HEK293 (cell line): ENCODE measurements at regions not wholly inside any gene's neighbourhood (a gene's known extent, or its start where the extent isn't known, plus 50 kb on each side); places are given as distances from the start of the nearest gene placed in this dataset.

Experiments used
- CTCF ChIA-PET: fragments of 350-600 bp; formaldehyde crosslinking; extraction: SDS; loops from one replicate; lab custom pipeline; 2021; ENCODE audit warnings: antibody characterized with exemption; lab: Yijun Ruan, JAX
- POLR2A ChIA-PET: fragments of 300-600 bp; formaldehyde crosslinking; extraction: SDS; loops from one replicate; lab custom pipeline; 2020; ENCODE audit warnings: antibody characterized with exemption, inconsistent platforms; lab: Yijun Ruan, JAX
- H3K27ac ChIP-seq: fragments of 200-500 bp; sonication (Bioruptor generic); 2 replicates; pipeline ENCODE4 v1.5.1; 2014; ENCODE audit warnings: low read depth, low read length, control low read depth, inconsistent platforms; ENCODE audit errors: extremely low read depth
- H3K36me3 ChIP-seq, 2 experiments: fragments of 200-500 bp in 1 of 2; sonication (Bioruptor generic) in 1 of 2; 1 replicate in 1 of 2; 2 replicates in 1 of 2; pipeline ENCODE4 v1.5.1; 2014 to 2017; ENCODE audit warnings: inconsistent platforms in 2 of 2, low read length in 2 of 2; ENCODE audit not compliant: control insufficient read depth in 2 of 2, insufficient read depth in 1 of 2
- H3K4me1 ChIP-seq: fragments of 200-500 bp; sonication (Bioruptor generic); 2 replicates; pipeline ENCODE4 v1.5.1; 2014; ENCODE audit warnings: mild to moderate bottlenecking, low read length, inconsistent platforms; ENCODE audit not compliant: control insufficient read depth, insufficient read depth
- H3K4me3 ChIP-seq: 2 replicates; pipeline ENCODE4 v1.5.1; 2011; ENCODE audit warnings: low read depth, mild to moderate bottlenecking, control low read depth, low read length, moderate library complexity
- H3K9me3 ChIP-seq: fragments of 200-500 bp; sonication (Bioruptor generic); 2 replicates; pipeline ENCODE4 v1.5.1; 2014; ENCODE audit warnings: low read depth, low read length, inconsistent platforms; ENCODE audit not compliant: control insufficient read depth, insufficient read depth
- AEBP2 ChIP-seq: fragments of 450-650 bp; formaldehyde crosslinking; IDR thresholded peaks from 2 replicates; pipeline ENCODE4 v1.5.1; 2016; ENCODE audit warnings: missing biosample characterization, missing genetic modification characterization, borderline replicate concordance
- HOXD13 ChIP-seq: sonication (generic); formaldehyde crosslinking; IDR thresholded peaks from 2 replicates; pipeline ENCODE4 v1.8.0; 2022; ENCODE audit warnings: missing genetic modification reagents, borderline replicate concordance
- IKZF3 ChIP-seq: fragments of 450-650 bp; IDR thresholded peaks from 2 replicates; pipeline ENCODE4 v1.5.0; 2018; ENCODE audit warnings: missing biosample characterization, mild to moderate bottlenecking, missing genetic modification characterization, moderate library complexity
- KLF10 ChIP-seq: fragments of 450-650 bp; IDR thresholded peaks from 2 replicates; pipeline ENCODE4 v1.5.1; 2018; ENCODE audit warnings: missing biosample characterization, mild to moderate bottlenecking, missing genetic modification characterization
- KLF17 ChIP-seq: fragments of 450-650 bp; formaldehyde crosslinking; IDR thresholded peaks from 2 replicates; pipeline ENCODE4 v1.5.1; 2016; ENCODE audit warnings: missing biosample characterization, missing genetic modification characterization
- KLF7 ChIP-seq: fragments of 450-650 bp; formaldehyde crosslinking; IDR thresholded peaks from 2 replicates; pipeline ENCODE4 v1.5.1; 2016; ENCODE audit warnings: missing biosample characterization, missing genetic modification characterization, borderline replicate concordance
- KLF8 ChIP-seq: fragments of 450-650 bp; formaldehyde crosslinking; IDR thresholded peaks from 2 replicates; pipeline ENCODE4 v1.5.1; 2016; ENCODE audit warnings: missing biosample characterization, missing genetic modification characterization
- MEIS1 ChIP-seq: sonication (generic); formaldehyde crosslinking; IDR thresholded peaks from 2 replicates; pipeline ENCODE4 v1.8.1; 2022; ENCODE audit warnings: missing genetic modification reagents, mild to moderate bottlenecking, borderline replicate concordance
- MZF1 ChIP-seq: fragments of 450-650 bp; formaldehyde crosslinking; IDR thresholded peaks from 2 replicates; pipeline ENCODE4 v1.5.1; 2017; ENCODE audit warnings: missing biosample characterization, missing genetic modification characterization, borderline replicate concordance
- OVOL3 ChIP-seq: fragments of 450-650 bp; formaldehyde crosslinking; IDR thresholded peaks from 2 replicates; pipeline ENCODE4 v1.5.1; 2016; ENCODE audit warnings: missing biosample characterization, missing genetic modification characterization
- REST ChIP-seq: fragments of 450-650 bp; formaldehyde crosslinking; IDR thresholded peaks from 2 replicates; pipeline ENCODE4 v1.5.1; 2016; ENCODE audit warnings: missing biosample characterization, missing genetic modification characterization
- ZBTB17 ChIP-seq: fragments of 450-650 bp; formaldehyde crosslinking; IDR thresholded peaks from 2 replicates; pipeline ENCODE4 v1.5.1; 2016; ENCODE audit warnings: missing biosample characterization, missing genetic modification characterization
- ZBTB7A ChIP-seq: fragments of 450-650 bp; formaldehyde crosslinking; IDR thresholded peaks from 2 replicates; pipeline ENCODE4 v1.5.1; 2016; ENCODE audit warnings: low read depth, missing biosample characterization, missing genetic modification characterization
- ZNF114 ChIP-seq: fragments of 450-650 bp; formaldehyde crosslinking; IDR thresholded peaks from 2 replicates; pipeline ENCODE4 v1.5.0; 2017; ENCODE audit warnings: missing biosample characterization, missing genetic modification characterization
- ZNF157 ChIP-seq: fragments of 450-650 bp; formaldehyde crosslinking; IDR thresholded peaks from 2 replicates; pipeline ENCODE4 v1.5.1; 2016; ENCODE audit warnings: missing biosample characterization, missing genetic modification characterization
- ZNF174 ChIP-seq: fragments of 450-650 bp; formaldehyde crosslinking; IDR thresholded peaks from 2 replicates; pipeline ENCODE4 v1.5.0; 2017; ENCODE audit warnings: missing biosample characterization, mild to moderate bottlenecking, missing genetic modification characterization
- ZNF184 ChIP-seq: fragments of 450-650 bp; IDR thresholded peaks from 2 replicates; pipeline ENCODE4 v1.5.1; 2018; ENCODE audit warnings: missing biosample characterization, mild to moderate bottlenecking, missing genetic modification characterization
- ZNF274 ChIP-seq, 2 experiments: fragments of 200-500 bp in 1 of 2; fragments of 450-650 bp in 1 of 2; sonication (Bioruptor generic) in 1 of 2; formaldehyde crosslinking in 1 of 2; IDR thresholded peaks; 2 replicates each; pipeline versions ENCODE4 v1.5.1 to v1.6.1; 2014 to 2016; ENCODE audit warnings: borderline replicate concordance in 1 of 2, inconsistent platforms in 1 of 2, low read length in 1 of 2, missing biosample characterization in 1 of 2, missing genetic modification characterization in 1 of 2
- ZNF311 ChIP-seq: fragments of 450-650 bp; formaldehyde crosslinking; IDR thresholded peaks from 2 replicates; pipeline ENCODE4 v1.5.1; 2017; ENCODE audit warnings: missing biosample characterization, missing genetic modification characterization, borderline replicate concordance
- ZNF501 ChIP-seq: fragments of 450-650 bp; formaldehyde crosslinking; IDR thresholded peaks from 2 replicates; pipeline ENCODE4 v1.5.1; 2016; ENCODE audit warnings: missing biosample characterization, missing genetic modification characterization
- ZNF513 ChIP-seq: fragments of 450-650 bp; IDR thresholded peaks from 2 replicates; pipeline ENCODE4 v1.5.1; 2018; ENCODE audit warnings: missing biosample characterization, missing genetic modification characterization
- ZNF596 ChIP-seq: fragments of 450-650 bp; IDR thresholded peaks from 2 replicates; pipeline ENCODE4 v1.5.0; 2018; ENCODE audit warnings: missing biosample characterization, mild to moderate bottlenecking, missing genetic modification characterization, moderate library complexity
- ZNF623 ChIP-seq: fragments of 450-650 bp; formaldehyde crosslinking; IDR thresholded peaks from 2 replicates; pipeline ENCODE4 v1.5.1; 2016; ENCODE audit warnings: missing biosample characterization, missing genetic modification characterization
- ZNF660 ChIP-seq: fragments of 450-650 bp; IDR thresholded peaks from 2 replicates; pipeline ENCODE4 v1.5.1; 2018; ENCODE audit warnings: missing biosample characterization, mild to moderate bottlenecking, missing genetic modification characterization
- ZNF692 ChIP-seq: fragments of 450-650 bp; formaldehyde crosslinking; IDR thresholded peaks from 2 replicates; pipeline ENCODE4 v1.5.1; 2016; ENCODE audit warnings: missing biosample characterization, missing genetic modification characterization
- ZNF791 ChIP-seq: fragments of 450-650 bp; formaldehyde crosslinking; IDR thresholded peaks from 2 replicates; pipeline ENCODE4 v1.5.1; 2016; ENCODE audit warnings: missing biosample characterization, missing genetic modification characterization

GRCh38 chr2:160703648-160704585 is 210.3 kb upstream of the RBMS1 start:
- CTCF ChIA-PET, result interaction anchor here (0.6 kb wide), 1 partner anchor 358 kb away, joined by 3 read pairs; no protein-coding TSS in a partner anchor
- POLR2A ChIA-PET, result no interaction called here
- no peak overlapping the region for H3K27ac ChIP-seq
- H3K9me3 ChIP-seq, result no peaks in the 10 kb centered on the region
- H3K4me3 ChIP-seq, result no peak overlapping the region
- H3K36me3 ChIP-seq, result no peaks in the 10 kb centered on the region
- no peak for TF ChIP-seq ZNF184 (tag by site-specific recombination)
- TF ChIP-seq ZNF174, result no peak
- no peak for TF ChIP-seq AEBP2 (tag by site-specific recombination)
- no peak for TF ChIP-seq MZF1 (tag by site-specific recombination)
- no peak for TF ChIP-seq IKZF3
- TF ChIP-seq ZBTB17 (tag by site-specific recombination), result no peak
- TF ChIP-seq ZNF623 (tag by site-specific recombination), result no peak
- TF ChIP-seq ZNF692 (tag by site-specific recombination), result no peak
- TF ChIP-seq MEIS1 (CRISPR knock-in tag), result no peak
- no peak for TF ChIP-seq ZNF660 (tag by site-specific recombination)
- TF ChIP-seq ZBTB7A (tag by site-specific recombination), result no peak
- TF ChIP-seq ZNF114 (tag by site-specific recombination), result no peak
- TF ChIP-seq ZNF513 (tag by site-specific recombination), result no peak
- TF ChIP-seq ZNF501, result no peak
- TF ChIP-seq ZNF311, result no peak
- no peak for TF ChIP-seq HOXD13 (CRISPR knock-in tag)
- TF ChIP-seq KLF7 (tag by site-specific recombination), result no peak
- no peak for TF ChIP-seq KLF17 (tag by site-specific recombination)
- H3K4me1 ChIP-seq, result no peaks in the 10 kb centered on the region; the same call in 1 of the 2 replicates

GRCh38 chr2:160715428-160715827 is 221.8 kb upstream of the RBMS1 start:
- Histone ChIP-seq H3K36me3 (no peaks in the 10 kb centered on the region), H3K4me3 (no peak overlapping the region), H3K27ac (no peak overlapping the region), H3K9me3 (no peaks in the 10 kb centered on the region), H3K4me1 (no peaks in the 10 kb centered on the region)
- POLR2A ChIA-PET, result no interaction called here
- CTCF ChIA-PET, result interaction anchor here (0.6 kb wide), 1 partner anchor 280 kb away, joined by 3 read pairs; no protein-coding TSS in a partner anchor
- no peak for TF ChIP-seq ZNF791 (tag by site-specific recombination)
- TF ChIP-seq REST, result no peak
- no peak for TF ChIP-seq KLF8 (tag by site-specific recombination)
- TF ChIP-seq KLF10 (tag by site-specific recombination), result no peak
- TF ChIP-seq OVOL3 (tag by site-specific recombination), result no peak
- TF ChIP-seq ZNF596 (tag by site-specific recombination), result no peak
- no peak for TF ChIP-seq ZNF157 (tag by site-specific recombination)
- TF ChIP-seq ZNF274 (IDR thresholded peaks at IDR 0.05; ENCODE audit: low read length), result no peak
- no peak for TF ChIP-seq ZNF274 (tag by site-specific recombination; IDR thresholded peaks at IDR 0.05; ENCODE audit: borderline replicate concordance)
